KMS-11 (cell line): ENCODE measurements at regions not wholly inside any gene's neighbourhood (a gene's known extent, or its start where the extent isn't known, plus 50 kb on each side); places are given as distances from the start of the nearest gene placed in this dataset.

Experiments used
- H2AFZ ChIP-seq: fragments of 200-600 bp; sonication (generic); 2 replicates; pipeline ENCODE4 v1.6.1; 2016; ENCODE audit warnings: antibody characterized with exemption, mixed run types, low read depth
- H3K27ac ChIP-seq: fragments of 200-600 bp; sonication (generic); 2 replicates; pipeline ENCODE4 v1.6.1; 2016; ENCODE audit warnings: mild to moderate bottlenecking, mixed run types
- H3K27me3 ChIP-seq: fragments of 200-600 bp; sonication (generic); 2 replicates; pipeline ENCODE4 v1.6.1; 2017; ENCODE audit warnings: mild to moderate bottlenecking, low read depth, mixed run types, moderate library complexity; ENCODE audit not compliant: insufficient read depth
- H3K36me3 ChIP-seq: fragments of 200-600 bp; sonication (generic); 2 replicates; pipeline ENCODE4 v1.6.1; 2017; ENCODE audit warnings: mild to moderate bottlenecking, mixed run types; ENCODE audit not compliant: insufficient read depth
- H3K4me1 ChIP-seq: fragments of 200-600 bp; sonication (generic); 2 replicates; pipeline ENCODE4 v1.6.1; 2016; ENCODE audit warnings: mild to moderate bottlenecking, low read depth, mixed run types; ENCODE audit not compliant: poor library complexity, severe bottlenecking
- H3K4me2 ChIP-seq: fragments of 200-600 bp; sonication (generic); 2 replicates; pipeline ENCODE4 v1.7.0; 2016; ENCODE audit warnings: mild to moderate bottlenecking, mixed run types
- H3K4me3 ChIP-seq: fragments of 200-600 bp; sonication (generic); IDR thresholded peaks from 2 replicates; pipeline ENCODE4 v1.6.1; 2017; ENCODE audit warnings: low read depth, low read length, mixed read lengths; ENCODE audit not compliant: insufficient read depth
- H3K79me2 ChIP-seq: fragments of 200-600 bp; sonication (generic); 2 replicates; pipeline ENCODE4 v1.6.1; 2016; ENCODE audit warnings: low read depth, mixed run types; ENCODE audit not compliant: insufficient read depth
- H3K9ac ChIP-seq: fragments of 200-600 bp; sonication (generic); 2 replicates; pipeline ENCODE4 v1.6.1; 2016; ENCODE audit warnings: mild to moderate bottlenecking, mixed run types
- H4K20me1 ChIP-seq: fragments of 200-600 bp; sonication (generic); 2 replicates; pipeline ENCODE4 v1.6.1; 2016; ENCODE audit warnings: mild to moderate bottlenecking, mixed run types; ENCODE audit not compliant: insufficient read depth
- TF ChIP-seq, protein P1 (sequence below): fragments of 200-600 bp; sonication (generic); conservative IDR thresholded peaks from 2 replicates; pipeline ENCODE4 v1.6.1; 2017; ENCODE audit warnings: low read depth, mild to moderate bottlenecking, antibody characterized with exemption, low read length, moderate library complexity, mixed read lengths

DNA sequence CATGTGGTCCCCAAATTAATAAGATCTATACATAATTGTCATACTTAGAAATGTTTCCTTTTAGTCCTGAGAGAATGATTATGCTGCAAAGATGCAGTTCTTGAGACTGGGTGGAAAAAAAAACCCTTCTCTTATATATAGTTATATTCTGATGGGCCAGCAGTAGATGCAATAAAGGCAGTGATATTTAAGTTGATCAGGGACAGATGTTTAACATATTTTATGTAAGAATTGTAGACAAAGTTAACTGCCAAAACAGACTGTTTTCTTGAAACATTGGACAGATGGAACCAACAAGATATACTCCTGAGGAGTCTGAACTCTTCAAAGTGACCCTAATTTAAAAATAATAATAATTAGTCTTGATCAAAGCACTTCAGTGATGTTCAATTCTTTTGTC, 172.0 kb upstream of the LRIG1 start:
- Histone ChIP-seq H4K20me1 (no peaks in the 10 kb centered on the region), H3K79me2 (no peaks in the 10 kb centered on the region), H3K4me3 (no peak overlapping the region), H3K4me1 (no peaks in the 10 kb centered on the region), H3K36me3 (no peaks in the 10 kb centered on the region), H3K27ac (no peak overlapping the region), H3K9ac (no peak overlapping the region), H3K27me3 (no peaks in the 10 kb centered on the region), H2AFZ (no peak overlapping the region), H3K4me2 (no peak overlapping the region)
- TF ChIP-seq, protein P1, sequence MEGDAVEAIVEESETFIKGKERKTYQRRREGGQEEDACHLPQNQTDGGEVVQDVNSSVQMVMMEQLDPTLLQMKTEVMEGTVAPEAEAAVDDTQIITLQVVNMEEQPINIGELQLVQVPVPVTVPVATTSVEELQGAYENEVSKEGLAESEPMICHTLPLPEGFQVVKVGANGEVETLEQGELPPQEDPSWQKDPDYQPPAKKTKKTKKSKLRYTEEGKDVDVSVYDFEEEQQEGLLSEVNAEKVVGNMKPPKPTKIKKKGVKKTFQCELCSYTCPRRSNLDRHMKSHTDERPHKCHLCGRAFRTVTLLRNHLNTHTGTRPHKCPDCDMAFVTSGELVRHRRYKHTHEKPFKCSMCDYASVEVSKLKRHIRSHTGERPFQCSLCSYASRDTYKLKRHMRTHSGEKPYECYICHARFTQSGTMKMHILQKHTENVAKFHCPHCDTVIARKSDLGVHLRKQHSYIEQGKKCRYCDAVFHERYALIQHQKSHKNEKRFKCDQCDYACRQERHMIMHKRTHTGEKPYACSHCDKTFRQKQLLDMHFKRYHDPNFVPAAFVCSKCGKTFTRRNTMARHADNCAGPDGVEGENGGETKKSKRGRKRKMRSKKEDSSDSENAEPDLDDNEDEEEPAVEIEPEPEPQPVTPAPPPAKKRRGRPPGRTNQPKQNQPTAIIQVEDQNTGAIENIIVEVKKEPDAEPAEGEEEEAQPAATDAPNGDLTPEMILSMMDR, result no peak

DNA sequence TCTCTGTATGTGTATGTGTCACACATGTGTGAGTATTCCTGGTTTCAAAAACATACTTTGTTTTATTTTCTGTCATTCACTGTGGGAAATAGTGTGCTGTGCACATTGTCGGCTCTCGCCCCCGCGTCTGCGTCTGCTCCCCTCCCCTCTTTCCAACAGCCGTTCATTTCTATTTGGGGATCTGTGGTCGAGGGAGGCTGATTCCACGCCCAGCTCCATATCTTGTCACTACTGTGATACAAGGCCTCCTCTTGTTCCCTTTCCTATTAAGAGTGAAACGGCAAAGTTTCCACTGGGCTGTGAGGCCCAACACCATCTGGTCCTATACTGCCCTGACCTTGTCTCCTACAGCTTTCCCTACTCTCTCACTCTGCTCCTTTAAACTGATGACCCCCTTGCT, 172.5 kb upstream of the LRIG1 start:
- Histone ChIP-seq H3K79me2 (no peaks in the 10 kb centered on the region), H3K36me3 (no peaks in the 10 kb centered on the region), H2AFZ (no peak overlapping the region), H3K9ac (no peak overlapping the region), H4K20me1 (no peaks in the 10 kb centered on the region), H3K4me2 (no peak overlapping the region), H3K27me3 (no peaks in the 10 kb centered on the region), H3K27ac (no peak overlapping the region), H3K4me3 (no peak overlapping the region), H3K4me1 (no peaks in the 10 kb centered on the region)
- TF ChIP-seq, protein P1, result no peak

DNA sequence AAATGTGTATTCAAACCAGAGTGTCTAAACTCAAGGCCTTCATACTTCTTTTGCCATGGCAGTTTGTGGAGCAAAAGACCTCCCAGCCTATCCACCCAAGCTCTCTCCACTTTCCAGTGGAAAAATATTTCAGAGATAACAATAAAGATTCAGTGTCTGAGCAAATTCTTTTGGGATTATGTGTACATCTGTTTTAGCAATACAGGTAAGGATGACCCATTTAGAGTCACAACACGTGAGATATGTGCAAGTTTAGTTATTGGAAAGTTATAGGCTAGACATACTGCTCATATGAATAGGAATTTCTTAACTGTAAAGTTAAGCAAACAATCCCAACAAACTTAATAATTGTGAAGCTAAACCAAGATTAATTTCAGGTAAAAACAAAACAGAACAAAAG, 174.5 kb upstream of the LRIG1 start:
- Histone ChIP-seq H2AFZ (no peak overlapping the region), H3K36me3 (no peaks in the 10 kb centered on the region), H3K4me1 (no peaks in the 10 kb centered on the region), H4K20me1 (no peaks in the 10 kb centered on the region), H3K9ac (no peak overlapping the region), H3K4me3 (no peak overlapping the region), H3K27ac (no peak overlapping the region), H3K79me2 (no peaks in the 10 kb centered on the region), H3K27me3 (no peaks in the 10 kb centered on the region), H3K4me2 (no peak overlapping the region)
- TF ChIP-seq, protein P1, result no peak

DNA sequence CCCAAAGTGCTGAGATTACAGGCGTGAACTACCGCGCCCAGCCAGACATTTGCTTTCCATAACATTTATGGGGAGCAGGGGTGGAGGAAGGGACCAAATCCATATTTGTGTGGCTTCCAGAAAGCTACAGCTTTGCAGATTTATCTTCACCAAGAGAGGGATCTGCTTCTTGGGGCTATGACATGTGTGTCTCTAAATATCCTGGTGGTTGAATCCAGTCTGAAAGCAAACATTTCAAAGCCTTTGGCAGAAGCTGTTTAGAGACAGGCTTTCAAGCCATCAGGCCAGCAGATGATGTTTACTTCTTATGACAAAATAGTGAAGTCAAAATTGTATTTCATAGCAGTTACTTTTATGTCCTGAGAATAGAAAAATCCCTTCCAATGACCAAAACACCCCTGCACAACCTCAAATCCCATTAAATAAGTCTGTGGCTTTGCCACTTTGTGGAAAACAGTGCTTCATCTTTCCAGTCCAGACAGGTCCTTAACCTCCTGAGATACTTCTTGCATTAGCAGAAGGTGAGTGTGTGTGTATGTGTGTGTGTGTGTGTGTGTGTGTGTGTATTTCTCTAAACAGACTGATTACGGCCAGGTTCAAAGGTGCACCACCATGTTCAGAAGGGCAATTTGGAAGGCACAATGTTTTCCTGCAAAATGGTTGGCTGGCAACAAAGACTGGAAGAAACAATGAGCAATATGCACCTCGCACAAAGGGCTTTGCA, 191.4 kb upstream of the LRIG1 start:
- Histone ChIP-seq H3K36me3 (no peaks in the 10 kb centered on the region), H2AFZ (no peak overlapping the region), H3K27me3 (no peaks in the 10 kb centered on the region)

More for the DNA sequence above, 191.4 kb upstream of the LRIG1 start:
- H3K4me2 ChIP-seq, result no peak overlapping the region
- TF ChIP-seq, protein P1, result no peak
- H3K9ac ChIP-seq, result no peak overlapping the region
- H3K4me1 ChIP-seq, result no peaks in the 10 kb centered on the region
- H3K79me2 ChIP-seq, result no peaks in the 10 kb centered on the region
- H3K27ac ChIP-seq, result no peak overlapping the region
- H3K4me3 ChIP-seq, result no peak overlapping the region
- H4K20me1 ChIP-seq, result no peaks in the 10 kb centered on the region
